ENCODE measurements at regions not wholly inside any gene's neighbourhood (a gene's known extent, or its start where the extent isn't known, plus 50 kb on each side); places are given as distances from the start of the nearest gene placed in this dataset.

GRCh38 chr2:8367833-8368232, 314.0 kb upstream of the ID2 start (continued):
- TF ChIP-seq JUNB (IDR thresholded peaks at IDR 0.05) = no peak
- TF ChIP-seq MAX (IDR thresholded peaks at IDR 0.05) = no peak
- TF ChIP-seq RNF2 (IDR thresholded peaks at IDR 0.05; ENCODE audit: borderline replicate concordance, low read depth) = no peak
- TF ChIP-seq KDM5A (IDR thresholded peaks at IDR 0.05) = no peak
- no peak for TF ChIP-seq FOSL2 (IDR thresholded peaks at IDR 0.05)
- no peak for TF ChIP-seq FOSL2 (CRISPR knock-in tag; IDR thresholded peaks at IDR 0.05)
- TF ChIP-seq BCL3 (IDR thresholded peaks at IDR 0.05) = no peak
- no peak for TF ChIP-seq ZC3H11A (IDR thresholded peaks at IDR 0.05)
- no peak for TF ChIP-seq BHLHE40 (IDR thresholded peaks at IDR 0.05; ENCODE audit: low read depth, low read length)
- TF ChIP-seq RCOR1 (IDR thresholded peaks at IDR 0.05; ENCODE audit: low read depth, low read length) = no peak
- TF ChIP-seq NPAS2 (CRISPR knock-in tag; IDR thresholded peaks at IDR 0.05; ENCODE audit: borderline replicate concordance) = no peak
- no peak for TF ChIP-seq GATA3 (IDR thresholded peaks at IDR 0.05; ENCODE audit: borderline replicate concordance)

GRCh38 chr2:8368463-8368862, 313.4 kb upstream of the ID2 start:
- Histone ChIP-seq H3K9me3 (peaks cover 11% of the 10 kb centered on the region), H3K4me1 (peaks cover 7% of the 10 kb centered on the region; the same call in 1 of the 3 replicates), H3K4me2 (no peak overlapping the region), H3K27ac (no peak overlapping the region), H3K4me3 (no peak overlapping the region)
- DNase-seq (ENCODE audit: low read depth in 1 of 2, low spot score in 1 of 2) (no peak), FAIRE-seq (no peak), ATAC-seq (no peak)
- no peak for TF ChIP-seq RFX5 (IDR thresholded peaks at IDR 0.05)
- TF ChIP-seq ESRRA (IDR thresholded peaks at IDR 0.05; ENCODE audit: borderline replicate concordance, low read length) = no peak
- TF ChIP-seq ZC3H11A (IDR thresholded peaks at IDR 0.05) = no peak
- TF ChIP-seq KDM1A (IDR thresholded peaks at IDR 0.05; ENCODE audit: low read depth) = no peak
- TF ChIP-seq USF2 (IDR thresholded peaks at IDR 0.05) = no peak
- no peak for TF ChIP-seq RARB (CRISPR knock-in tag; IDR thresholded peaks at IDR 0.05)
- no peak for TF ChIP-seq HEYL (CRISPR knock-in tag; IDR thresholded peaks at IDR 0.05)
- TF ChIP-seq ZSCAN20 (CRISPR knock-in tag; IDR thresholded peaks at IDR 0.05) = no peak
- POLR2A ChIA-PET = no interaction called here
- 67% methylated on average over 6 of the region's 6 CpGs for WGBS (ENCODE audit: missing lambda C conversion rate)
- CTCF ChIA-PET = interaction anchor here (2.0 kb wide), 1 partner anchor 10 kb away, joined by 6 read pairs; no protein-coding TSS in a partner anchor

GRCh38 chr2:8369522-8369921, 312.3 kb upstream of the ID2 start:
- POLR2A ChIA-PET = no interaction called here
- no peak for TF ChIP-seq HOXB5 (CRISPR knock-in tag; IDR thresholded peaks at IDR 0.05)
- TF ChIP-seq POLR2AphosphoS2 (conservative IDR thresholded peaks at IDR 0.05; ENCODE audit: low read length) = no peak
- TF ChIP-seq FOSB (CRISPR knock-in tag; IDR thresholded peaks at IDR 0.05) = no peak
- no peak for TF ChIP-seq TP53 (CRISPR knock-in tag; IDR thresholded peaks at IDR 0.05)
- no peak for TF ChIP-seq ELK1 (IDR thresholded peaks at IDR 0.05; ENCODE audit: low read depth, low read length)
- 64% methylated on average over 8 of the region's 8 CpGs for WGBS (ENCODE audit: missing lambda C conversion rate)

More at GRCh38 chr2:8369522-8369921, 312.3 kb upstream of the ID2 start:
- ATAC-seq (no peak), DNase-seq (ENCODE audit: low read depth in 1 of 2, low spot score in 1 of 2) (no peak), FAIRE-seq (no peak)
- CTCF ChIA-PET = interaction anchor here (2.0 kb wide), 1 partner anchor 9 kb away, joined by 6 read pairs; no protein-coding TSS in a partner anchor
- no peak overlapping the region for H3K4me3 ChIP-seq
- H3K27ac ChIP-seq = no peak overlapping the region
- peaks cover 12% of the 10 kb centered on the region for H3K9me3 ChIP-seq
- no peak overlapping the region for H3K4me2 ChIP-seq
- H3K4me1 ChIP-seq = peaks cover 6% of the 10 kb centered on the region; the same call in 1 of the 3 replicates
